HG02763 (cell line): ENCODE measurements at regions not wholly inside any gene's neighbourhood (a gene's known extent, or its start where the extent isn't known, plus 50 kb on each side); places are given as distances from the start of the nearest gene placed in this dataset.

Source experiments
- ATAC-seq: cut with Tn5 transposase; IDR thresholded peaks from one replicate; pipeline ENCODE4 v1.9.1; 2021; ENCODE audit warnings: mild to moderate bottlenecking, moderate library complexity; ENCODE audit not compliant: unreplicated experiment

DNA sequence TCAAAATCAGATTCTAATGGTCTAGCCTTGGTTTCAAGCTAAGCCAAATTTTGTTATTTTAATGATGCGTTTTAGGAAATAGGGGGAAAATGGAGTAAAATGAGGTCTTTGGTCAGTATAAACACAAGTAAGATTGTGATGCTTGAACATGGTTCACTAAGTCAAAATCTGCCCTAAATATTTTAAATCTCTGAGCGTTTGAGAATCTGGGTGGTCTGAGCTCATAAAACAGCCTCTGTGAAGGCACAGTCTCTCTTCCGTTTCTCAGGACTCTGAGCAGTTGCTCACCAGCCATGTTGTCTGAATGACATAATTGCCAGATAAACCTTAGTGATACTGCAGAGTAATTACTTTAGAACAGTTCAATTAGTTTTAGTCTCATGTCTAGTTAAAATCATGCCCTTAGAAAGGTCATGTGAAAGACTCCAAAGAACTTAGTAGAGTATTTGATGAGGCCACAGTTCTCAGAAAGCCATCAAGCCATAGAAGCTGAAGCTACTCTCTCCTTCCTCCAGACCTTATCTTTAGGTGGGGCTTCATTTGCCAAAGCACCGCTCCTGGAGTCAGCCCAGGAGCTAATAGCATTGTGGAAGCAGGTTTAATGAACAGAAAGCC is 257.1 kb upstream of the MAP3K1 start:
- no peak for ATAC-seq

DNA sequence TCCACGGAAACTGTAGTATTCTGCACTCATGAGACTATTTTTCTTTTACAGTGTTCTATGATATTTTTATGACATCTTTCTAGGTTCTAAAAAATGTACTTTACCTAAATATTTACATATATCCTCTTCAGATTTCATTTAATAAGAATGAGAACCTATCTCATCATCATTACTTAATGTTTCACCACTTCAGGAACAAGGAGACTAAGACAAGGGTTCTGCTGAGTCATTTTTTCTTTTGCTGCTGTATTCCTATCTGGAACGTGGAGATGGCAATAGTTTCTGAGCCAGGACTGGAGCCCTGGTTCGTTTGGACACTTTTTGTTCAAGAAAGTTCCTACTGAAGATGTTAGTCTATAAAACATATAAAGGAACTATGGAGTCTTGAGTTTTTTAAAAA is 258.2 kb upstream of the MAP3K1 start:
- ATAC-seq = no peak

DNA sequence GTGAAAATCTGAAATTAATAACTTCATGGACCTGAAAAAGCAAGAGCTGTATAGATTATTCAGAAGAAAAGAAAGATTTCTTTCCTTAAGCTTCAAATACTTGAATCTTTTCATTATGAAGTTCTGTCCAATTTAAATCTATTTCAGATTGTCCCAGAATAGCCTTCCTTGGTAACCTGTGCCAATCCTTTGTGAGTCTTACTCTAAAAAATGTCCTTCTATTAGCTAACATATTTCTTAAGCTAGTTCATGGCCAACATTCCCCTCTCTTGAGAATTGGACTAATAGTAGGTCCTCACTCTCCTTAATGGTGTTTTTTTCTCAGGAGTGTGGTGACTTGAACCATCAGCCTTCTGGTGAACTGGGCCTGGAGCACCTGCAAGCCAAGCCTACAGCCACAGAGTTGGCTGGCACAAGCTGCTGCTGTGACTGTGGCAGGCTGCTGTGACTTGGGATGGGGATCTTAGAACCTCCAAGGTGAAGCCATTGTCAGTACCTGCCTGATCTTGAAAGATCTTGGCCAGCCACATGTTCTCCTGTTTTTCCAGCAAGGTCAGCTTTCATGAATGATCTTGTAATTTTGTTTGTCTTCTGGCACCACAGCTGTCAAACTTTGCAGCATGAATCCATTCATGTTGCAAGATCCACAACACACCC is 262.6 kb upstream of the MAP3K1 start:
- ATAC-seq = no peak

DNA sequence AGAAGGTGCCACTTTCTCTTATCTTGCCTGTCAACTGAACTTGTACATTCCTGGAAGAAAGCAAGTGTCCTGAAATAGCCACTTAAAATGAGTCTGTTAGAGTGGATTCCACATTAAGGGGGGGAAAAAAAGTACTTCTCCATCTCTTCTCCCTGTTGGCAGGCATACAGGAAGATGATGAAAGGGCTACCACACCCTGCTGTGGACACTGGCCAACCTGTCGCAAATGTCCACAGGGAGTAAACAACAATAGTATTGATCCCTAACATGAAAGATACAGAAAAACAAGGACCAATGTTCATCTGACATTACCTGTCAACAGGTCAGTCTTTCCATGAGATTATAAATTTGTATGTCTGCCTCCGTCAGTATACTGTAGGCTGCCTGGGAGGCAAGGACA is 265.1 kb upstream of the MAP3K1 start:
- no peak for ATAC-seq

DNA sequence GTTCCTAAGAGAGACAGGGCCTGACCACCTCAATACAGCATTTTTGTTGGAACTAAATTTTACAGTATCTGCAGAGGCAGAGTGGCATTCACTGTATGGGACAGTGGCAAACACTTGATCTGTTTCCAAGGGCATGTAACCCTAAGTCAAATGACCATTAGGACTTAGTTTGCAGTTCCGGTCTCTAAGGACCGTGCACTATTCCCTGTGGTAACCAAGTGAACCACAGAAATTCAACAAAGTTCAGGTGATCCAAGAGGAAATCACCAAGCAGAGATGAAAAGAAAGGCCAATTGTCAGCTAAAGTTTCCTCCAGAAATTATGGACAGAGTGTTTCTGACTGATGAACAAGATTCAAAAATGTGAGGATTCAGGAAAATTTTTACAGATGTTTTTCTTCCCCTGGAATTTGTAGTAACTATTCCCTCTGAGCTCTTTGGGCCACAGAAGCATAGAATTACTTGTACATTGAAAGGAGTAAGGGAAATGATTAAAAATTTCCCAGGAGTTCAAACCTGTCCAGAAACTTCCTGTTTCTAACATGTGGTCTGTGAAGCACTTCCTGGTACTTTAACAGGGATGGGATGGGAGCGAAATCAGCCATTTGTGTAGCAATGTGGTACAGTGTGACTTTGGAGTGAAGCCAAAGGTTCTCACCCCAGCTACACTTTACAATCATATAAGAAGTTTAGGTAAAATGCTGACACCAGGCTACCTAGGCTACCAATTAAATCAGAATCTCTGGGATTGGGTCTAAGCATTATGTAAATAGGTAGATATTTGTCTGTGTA is 266.1 kb upstream of the MAP3K1 start:
- ATAC-seq = no peak

- no peak for ATAC-seq
Measured at GRCh38 chr5:56545016-56545415, 270.3 kb upstream of the MAP3K1 start.

DNA sequence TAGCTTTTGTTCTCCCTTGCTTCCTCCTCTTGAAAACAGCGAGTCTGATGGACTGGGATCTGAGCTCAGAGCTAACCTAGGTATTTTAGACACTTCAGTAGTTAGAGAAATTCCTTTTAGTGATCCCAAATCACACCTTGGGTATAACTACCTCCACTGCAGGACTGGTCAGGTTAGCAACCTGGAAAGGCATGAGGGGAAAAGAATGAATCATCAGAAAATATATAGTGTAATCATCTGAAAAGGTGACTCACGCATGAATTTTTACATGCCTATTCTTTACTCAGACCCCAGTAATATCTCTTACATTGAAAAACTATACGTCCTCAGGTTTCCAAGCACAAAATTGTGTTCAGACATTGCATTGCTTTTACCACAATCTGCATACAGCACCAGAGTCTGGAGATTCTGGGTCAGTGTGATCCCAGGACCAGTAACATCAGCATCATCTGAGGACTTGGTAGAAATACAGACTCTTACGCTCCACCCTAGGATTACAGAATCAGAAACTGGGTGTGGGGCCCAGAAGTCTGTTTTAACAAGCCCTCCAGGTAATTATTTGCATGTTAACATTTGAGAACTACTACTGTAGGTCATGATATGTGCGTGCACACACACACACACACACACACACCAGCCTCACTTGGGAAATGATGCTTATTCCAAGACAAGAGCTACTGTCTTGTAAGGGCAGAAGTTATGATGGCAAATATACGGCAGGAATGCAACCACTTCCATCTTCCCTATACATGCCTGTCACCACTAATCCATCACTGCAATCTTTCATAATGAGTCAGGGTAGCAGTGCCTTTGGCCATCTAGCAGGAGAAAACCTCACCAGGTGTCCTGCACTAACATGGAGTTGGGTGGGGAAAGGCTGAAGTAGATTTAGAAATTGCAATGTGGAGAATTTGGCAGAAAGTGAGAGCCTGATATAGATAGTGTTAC is 271.6 kb upstream of the MAP3K1 start:
- no peak for ATAC-seq

GRCh38 chr5:56540266-56540665 is 275.1 kb upstream of the MAP3K1 start:
- no peak for ATAC-seq

DNA sequence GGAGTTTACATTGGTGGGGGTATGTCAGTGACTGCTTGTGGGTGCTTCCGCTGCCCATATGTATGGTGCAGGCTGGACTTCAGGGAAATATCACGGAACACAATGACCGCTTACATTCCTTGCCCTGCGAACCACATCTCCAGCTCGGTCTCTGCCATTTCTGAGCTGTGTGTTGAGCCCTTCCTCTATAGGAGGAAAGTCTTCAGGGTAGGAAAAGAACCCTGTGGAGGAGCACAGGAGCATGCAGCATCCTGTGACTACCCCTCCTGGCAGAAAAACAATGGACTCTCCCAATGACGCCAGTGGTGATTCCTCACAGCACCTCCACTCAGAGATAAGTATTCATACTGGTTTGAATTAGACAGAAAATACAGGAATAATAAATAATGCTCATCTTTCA is 276.8 kb upstream of the MAP3K1 start:
- ATAC-seq = no peak

- ATAC-seq = no peak
Measured at GRCh38 chr5:56535347-56535746, 280.0 kb upstream of the MAP3K1 start.

- ATAC-seq = no peak
Measured at GRCh38 chr5:56534102-56534829, 281.1 kb upstream of the MAP3K1 start.

GRCh38 chr5:56532466-56532865 is 282.9 kb upstream of the MAP3K1 start:
- no peak for ATAC-seq

DNA sequence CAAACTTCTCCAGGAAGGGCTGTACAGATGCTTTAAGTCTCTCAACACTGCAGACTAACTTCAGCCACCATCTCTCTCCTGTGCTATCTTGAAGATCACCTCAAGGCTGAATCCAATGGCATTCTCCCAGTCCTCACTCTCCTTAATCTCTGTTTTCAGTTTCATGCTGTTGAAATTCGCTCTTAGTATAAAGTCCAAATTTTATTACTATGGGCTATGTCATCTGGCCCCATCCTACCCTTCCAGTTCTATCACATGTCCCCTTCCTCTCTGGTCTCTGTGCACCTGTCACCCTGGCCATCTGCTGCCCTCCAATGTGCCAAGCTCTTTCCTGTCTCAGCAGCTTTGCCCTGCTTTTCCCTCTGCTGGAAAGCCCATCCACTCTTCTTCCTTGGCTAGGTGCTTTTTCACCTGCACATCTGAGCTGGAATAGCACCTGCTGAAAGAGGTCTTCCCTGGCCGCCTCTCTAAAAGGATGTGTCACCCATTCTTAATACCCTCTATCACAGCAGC is 284.7 kb upstream of the MAP3K1 start:
- ATAC-seq = no peak

GRCh38 chr5:56529666-56530430 is 285.5 kb upstream of the MAP3K1 start:
- no peak for ATAC-seq

GRCh38 chr5:56527174-56527573 is 288.2 kb upstream of the MAP3K1 start:
- ATAC-seq = no peak

DNA sequence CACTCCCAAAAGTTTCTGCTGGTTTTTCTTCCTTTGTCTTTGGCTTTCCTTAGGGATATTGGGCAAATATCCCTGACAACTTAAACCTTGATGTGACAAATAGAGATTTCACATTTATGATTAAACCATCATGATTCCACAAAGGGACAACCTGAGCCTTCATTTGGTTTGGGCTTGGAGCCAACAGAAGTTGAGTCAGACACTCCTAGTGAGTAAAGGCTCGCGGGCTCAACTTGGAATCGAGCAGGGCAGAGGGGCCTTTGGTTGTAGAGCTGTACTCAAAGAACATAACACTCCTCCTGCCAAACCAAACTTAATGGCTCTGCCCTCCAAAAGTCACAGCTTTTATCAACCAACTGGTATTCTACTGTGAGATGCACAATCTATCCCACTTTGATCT is 290.2 kb upstream of the MAP3K1 start:
- no peak for ATAC-seq

- ATAC-seq = no peak
Measured at GRCh38 chr5:56523790-56524575, 290.9 kb upstream of the ANKRD55 start.

GRCh38 chr5:56522960-56523359 is 289.8 kb upstream of the ANKRD55 start:
- no peak for ATAC-seq

DNA sequence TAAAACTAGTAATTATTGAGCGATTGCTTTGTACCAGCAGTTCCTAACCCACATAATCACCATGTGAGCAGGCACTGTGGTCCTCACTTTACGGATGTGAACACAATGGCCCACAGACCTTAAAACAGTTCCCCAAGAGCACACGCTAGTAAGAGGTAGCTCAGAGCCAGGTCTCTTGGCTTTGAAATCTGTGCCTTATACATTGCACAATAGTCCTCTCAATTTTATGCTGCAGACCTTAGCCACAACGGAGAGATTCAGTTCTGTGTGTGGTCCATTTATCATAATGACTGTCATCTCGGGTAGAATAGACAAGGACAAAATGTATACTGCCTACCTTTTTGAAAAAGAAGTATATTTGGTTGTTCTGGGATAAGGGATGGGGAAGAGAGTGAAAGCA is 289.0 kb upstream of the ANKRD55 start:
- ATAC-seq = no peak
